Fibroblast of skin of left biceps (primary cell): ENCODE measurements at regions not wholly inside any gene's neighbourhood (a gene's known extent, or its start where the extent isn't known, plus 50 kb on each side); places are given as distances from the start of the nearest gene placed in this dataset.

Experiments
- DNase-seq, 2 experiments: peaks; one replicate each; pipeline ENCODE4 v3.0.0-alpha.2; 2013; ENCODE audit warnings: low read depth in 2 of 2

DNA sequence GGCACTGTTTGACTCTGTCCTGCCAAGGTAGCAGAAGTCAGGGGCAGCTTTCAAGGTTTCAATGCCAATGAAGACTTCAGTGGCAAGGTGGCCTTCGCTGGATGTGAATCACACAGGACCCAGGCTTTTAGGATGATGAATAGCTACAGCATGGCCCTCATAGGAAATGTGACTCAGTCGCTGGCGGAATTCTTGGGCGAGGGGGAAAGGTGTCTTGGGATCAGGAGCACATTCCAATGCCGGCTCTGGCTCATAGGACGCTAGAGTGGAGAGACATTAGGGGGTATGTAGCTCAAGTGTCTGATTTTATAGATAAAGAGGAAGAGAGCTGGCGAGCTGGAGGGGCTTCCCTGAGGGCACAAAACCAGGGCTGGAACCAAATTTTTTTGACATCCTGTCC, 68.6 kb downstream of the SMIM21 start:
- no peak for DNase-seq

DNA sequence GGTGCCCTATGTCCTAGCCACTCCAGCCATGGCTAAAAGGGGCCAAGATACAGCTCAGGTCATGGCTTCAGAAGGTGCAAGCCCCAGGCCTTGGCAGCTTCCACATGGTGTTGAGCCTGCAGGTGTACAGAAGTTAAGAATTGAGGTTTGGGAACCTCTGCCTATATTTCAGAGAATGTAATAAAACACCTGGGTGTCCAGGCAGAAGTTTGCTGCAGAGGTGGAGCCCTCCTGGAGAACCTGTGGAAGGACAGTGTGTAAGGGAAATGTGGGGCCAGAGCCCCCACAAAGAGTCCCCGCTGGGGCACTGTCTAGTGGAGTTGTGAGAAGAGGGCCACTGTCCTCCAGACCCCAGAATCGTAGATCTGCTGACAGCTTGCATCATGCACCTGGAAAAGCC, 74.1 kb downstream of the SMIM21 start:
- no peak for DNase-seq

DNA sequence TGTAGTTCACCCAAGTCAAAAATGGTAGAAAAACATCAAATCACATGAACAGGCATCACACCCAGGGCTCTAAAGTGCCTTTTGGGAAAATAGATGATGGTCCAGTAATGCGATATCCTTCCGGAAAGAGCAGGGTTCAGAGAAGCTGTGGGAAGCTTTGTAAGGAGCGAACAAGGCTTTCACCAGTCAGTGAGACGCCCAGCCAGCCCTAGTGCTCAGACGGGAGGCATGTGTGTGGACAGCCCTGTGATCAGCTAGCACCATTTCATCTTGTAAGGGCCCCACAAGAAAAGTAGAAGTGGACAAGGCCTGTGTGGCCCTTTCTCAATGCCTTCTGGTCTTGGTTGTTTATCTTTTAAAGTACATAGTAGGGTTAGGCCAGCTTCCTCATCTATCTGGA, 76.1 kb downstream of the SMIM21 start:
- no peak for DNase-seq

DNA sequence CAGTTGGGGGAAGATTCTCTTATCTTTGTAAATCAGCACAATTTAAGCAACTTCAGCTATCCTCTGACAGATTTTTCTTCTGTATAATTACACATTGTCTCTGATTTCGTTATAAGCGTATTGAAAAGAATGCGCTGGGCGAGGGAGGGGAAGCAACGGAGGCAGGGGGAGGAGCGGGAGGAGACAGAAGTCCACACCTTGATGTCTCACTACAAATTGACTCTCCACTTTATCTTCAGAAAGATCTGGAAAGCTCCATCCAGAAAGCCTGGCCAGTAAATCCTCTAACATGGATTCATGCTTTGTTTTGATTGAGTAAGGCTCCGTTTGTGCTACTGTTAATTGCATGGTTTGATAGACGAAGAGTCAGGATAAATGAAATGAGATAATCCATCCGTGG, 76.6 kb downstream of the SMIM21 start:
- no peak for DNase-seq

DNA sequence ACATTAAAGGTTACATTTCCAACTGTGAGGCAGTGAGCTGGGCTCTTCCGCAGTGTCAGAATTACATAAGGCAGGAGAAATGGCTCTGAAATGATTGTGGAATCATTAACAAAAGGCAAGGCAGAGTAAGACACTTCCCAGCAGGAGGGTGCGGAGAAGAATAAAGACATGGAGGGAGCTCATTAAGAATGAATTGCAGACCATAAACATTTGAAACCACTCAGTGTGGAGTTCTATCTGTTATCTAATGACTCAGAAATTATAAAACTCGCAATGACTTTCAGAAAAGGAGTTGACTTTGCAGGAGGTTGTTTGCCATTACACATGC, 77.0 kb downstream of the SMIM21 start:
- DNase-seq = peak in 1 of 2 experiments; percentile 2

DNA sequence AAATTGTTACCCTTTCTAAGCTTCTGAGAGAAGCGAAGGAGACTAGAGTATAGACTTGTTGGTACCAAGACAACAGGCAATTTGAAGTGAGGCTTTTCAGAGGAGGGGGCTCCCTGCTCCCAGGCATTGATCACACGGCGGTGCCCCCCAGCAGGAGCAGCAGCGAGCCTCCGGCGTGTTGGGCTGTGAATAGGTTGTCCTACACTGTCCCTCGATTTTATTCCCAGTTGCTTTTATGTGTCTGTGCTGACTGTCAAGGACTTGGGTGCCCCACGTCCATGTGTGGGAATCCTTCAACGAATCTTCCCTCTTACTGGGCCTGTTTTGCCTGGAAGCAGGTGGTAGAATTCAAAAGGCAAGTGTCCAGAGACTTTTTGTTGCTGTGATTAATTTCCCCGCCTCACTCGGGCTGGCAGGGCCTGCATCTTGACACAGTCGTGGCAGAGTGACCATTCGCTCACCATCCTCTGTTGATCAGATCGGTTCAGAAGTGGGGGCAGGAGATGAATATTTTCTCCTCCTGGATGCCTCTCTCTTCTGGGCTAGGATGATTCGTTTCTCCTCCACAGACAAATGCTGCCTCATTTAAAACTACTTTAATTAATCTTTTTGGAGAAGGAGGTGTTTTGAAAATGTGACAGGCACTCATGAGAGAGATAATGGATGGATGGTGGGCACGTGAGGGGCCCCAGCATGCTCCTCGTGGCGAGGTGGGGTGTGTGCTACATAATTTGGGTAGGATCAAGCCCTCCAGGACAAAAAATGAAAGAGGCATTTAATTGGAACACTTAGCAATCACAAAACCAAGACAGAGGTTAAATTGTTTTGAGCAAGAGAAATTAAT, 77.6 kb downstream of the SMIM21 start:
- no peak for DNase-seq

DNA sequence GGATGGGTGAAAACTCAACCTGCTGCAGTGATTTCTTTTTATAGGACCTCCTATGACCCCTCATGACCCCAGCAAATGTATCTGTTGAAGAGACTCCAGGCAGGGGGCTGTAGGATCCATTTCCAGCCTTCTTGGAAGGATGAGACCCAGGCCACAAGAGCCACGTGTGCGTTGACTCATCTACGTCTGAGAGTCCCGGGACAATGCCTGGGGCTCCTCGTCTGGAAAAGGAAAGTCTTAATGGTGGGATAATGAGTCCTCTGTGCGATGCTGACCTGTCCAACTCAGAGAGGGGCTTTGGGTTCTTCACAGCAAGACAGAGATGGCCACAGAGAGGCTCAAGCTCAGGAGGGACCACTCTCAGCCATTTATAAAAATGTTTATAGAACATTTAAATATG, 80.8 kb downstream of the SMIM21 start:
- no peak for DNase-seq

DNA sequence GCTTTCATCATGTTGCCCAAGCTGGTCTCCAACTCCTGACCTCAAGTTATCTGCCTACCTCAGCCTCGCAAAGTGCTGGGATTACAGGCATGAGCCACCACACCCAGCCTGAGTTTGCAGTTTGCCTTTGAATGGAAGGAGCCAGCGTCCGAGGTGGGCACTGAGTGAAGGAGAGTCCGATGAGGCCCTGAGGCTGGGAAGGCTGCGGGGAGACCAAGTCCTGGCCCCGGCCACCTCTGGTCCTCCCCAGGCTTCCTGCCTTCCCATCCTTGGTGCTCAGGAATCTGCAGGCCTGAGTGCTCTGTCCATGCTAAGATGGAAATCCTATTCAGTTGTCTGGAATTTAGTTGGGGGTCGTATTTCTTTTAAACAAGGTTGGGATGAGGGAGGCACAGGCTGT, 82.9 kb downstream of the SMIM21 start:
- no peak for DNase-seq

DNA sequence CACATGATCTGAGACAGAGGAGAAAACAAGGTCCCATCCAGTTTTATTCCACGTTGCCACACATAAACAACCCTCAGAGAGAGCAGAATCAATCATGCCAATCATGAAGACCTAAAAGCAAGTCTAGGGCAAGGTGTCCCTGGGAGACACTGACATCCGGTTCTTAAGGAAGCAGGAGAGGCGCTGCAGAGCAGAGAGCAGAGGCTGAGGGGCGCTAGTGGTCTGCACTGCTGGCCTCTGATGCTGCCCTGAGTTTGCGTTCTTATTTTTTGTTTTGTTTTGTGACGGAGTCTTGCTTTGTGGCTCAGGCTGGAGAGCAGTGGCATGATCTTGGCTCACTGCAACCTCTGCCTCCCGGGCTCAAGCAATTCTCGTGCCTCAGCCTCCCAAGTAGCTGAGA, 83.3 kb downstream of the SMIM21 start:
- no peak for DNase-seq

DNA sequence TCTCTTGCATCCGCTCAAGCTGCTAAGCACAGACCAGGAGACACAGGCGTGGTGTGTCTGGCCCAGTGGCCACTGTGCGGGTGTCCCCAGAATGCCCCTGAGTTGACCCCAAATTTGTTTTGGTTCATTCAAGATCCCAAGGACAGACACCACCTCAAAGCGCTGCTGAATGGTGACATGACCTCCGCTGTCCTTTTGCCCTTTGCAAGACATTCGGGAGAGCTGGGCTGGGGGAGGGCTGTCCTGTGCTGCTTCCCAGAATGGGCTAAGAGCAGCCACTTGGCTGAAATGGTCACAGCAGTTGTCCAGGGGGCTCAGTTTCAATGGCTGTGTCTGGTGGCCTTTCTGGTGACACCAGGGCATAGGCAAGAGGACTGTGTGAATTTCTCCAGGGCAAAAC, 84.1 kb downstream of the SMIM21 start:
- DNase-seq = no peak

DNA sequence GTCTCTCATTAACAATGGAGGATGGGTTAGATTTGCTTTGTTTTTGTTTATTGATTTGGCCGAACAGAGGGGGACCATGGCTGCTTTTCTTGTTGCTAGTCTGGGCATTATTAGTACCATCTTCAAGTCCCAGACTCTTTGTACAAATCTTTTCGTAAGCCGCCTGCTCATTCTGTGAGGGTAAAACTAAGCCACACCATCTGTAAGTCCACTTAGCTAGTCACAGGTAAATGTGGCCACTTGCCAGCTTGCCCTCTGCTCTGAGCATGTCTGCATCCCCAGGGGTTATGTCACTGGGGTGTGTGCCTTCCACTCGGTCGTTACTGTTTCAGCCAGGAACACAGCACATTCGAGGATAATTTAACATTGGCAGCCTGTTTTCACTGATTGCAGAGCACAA, 85.6 kb downstream of the SMIM21 start:
- DNase-seq = no peak

DNA sequence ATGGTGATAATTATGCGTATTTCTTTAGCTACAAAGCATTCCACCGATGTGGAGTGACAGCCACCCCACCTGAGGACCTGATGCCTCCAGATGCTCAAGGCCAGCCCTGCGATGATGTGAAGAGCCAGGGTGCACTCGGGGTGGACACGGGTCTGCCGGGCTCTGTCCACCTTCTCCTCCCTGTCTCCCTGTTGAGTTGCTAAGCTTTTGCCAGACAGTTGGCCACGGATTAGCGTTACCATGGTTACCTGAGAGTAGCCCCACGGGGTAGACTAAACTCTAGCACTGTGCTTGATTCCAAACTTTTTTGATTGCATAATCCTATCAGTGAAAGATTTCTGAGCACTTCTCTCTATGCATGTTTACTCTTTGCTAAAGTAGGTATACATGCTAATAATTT, 86.2 kb downstream of the SMIM21 start:
- no peak for DNase-seq

DNA sequence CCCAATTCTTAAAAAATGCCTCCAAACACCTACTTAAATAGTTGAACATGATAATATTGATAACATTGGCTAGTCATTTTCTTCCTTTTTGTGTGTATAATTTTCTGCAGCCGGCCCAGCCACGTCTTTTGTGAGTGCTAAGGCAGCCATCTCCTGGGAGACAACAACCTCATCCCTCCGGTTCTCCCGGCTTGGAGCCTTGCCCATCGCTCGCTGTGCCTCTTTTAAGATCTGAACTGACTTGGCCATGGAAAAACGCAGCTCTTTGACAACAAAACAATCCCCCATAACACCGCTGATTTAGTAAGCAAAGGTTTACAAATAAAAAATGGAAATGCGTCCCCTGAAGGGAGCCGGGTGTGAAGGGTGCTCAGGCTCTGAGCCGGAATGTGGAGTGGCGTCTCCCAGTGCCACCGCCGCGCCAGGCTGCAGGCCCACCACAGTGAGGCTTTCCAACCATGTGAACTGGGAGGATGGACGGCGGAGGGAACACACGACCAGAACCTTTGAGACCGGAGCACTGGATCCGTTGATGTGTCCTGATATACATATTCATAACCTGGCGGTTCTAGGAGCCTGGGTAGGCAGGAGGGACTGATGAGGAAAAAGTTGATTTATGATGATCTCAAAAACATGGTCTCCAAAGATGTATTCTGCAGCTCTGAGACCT, 87.4 kb downstream of the SMIM21 start:
- DNase-seq = no peak
